22Rv1 (cell line): ENCODE measurements at regions not wholly inside any gene's neighbourhood (a gene's known extent, or its start where the extent isn't known, plus 50 kb on each side); places are given as distances from the start of the nearest gene placed in this dataset.

Experiments used
- ZFX ChIP-seq: fragments of 450-650 bp; IDR thresholded peaks from 2 replicates; pipeline ENCODE4 v1.6.1; 2017; ENCODE audit warnings: antibody characterized with exemption, borderline replicate concordance
- TF ChIP-seq, protein P1 (sequence below): fragments of 450-650 bp; IDR thresholded peaks from 2 replicates; pipeline ENCODE4 v1.5.1; 2017; ENCODE audit warnings: mild to moderate bottlenecking

- TF ChIP-seq, protein P1, sequence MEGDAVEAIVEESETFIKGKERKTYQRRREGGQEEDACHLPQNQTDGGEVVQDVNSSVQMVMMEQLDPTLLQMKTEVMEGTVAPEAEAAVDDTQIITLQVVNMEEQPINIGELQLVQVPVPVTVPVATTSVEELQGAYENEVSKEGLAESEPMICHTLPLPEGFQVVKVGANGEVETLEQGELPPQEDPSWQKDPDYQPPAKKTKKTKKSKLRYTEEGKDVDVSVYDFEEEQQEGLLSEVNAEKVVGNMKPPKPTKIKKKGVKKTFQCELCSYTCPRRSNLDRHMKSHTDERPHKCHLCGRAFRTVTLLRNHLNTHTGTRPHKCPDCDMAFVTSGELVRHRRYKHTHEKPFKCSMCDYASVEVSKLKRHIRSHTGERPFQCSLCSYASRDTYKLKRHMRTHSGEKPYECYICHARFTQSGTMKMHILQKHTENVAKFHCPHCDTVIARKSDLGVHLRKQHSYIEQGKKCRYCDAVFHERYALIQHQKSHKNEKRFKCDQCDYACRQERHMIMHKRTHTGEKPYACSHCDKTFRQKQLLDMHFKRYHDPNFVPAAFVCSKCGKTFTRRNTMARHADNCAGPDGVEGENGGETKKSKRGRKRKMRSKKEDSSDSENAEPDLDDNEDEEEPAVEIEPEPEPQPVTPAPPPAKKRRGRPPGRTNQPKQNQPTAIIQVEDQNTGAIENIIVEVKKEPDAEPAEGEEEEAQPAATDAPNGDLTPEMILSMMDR = no peak
- no peak for TF ChIP-seq ZFX
Measured at GRCh38 chr13:80877209-80877943, 536.5 kb upstream of the SPRY2 start.
